ENCODE measurements at regions not wholly inside any gene's neighbourhood (a gene's known extent, or its start where the extent isn't known, plus 50 kb on each side); places are given as distances from the start of the nearest gene placed in this dataset.
"Not testable (repeated sequence)": the region's sequence is repeated elsewhere in the genome, so short reads cannot be mapped to it uniquely, and the experiment has no call there.

- H3K36me3 ChIP-seq (ENCODE audit: control insufficient read depth, insufficient read depth, low read length): no peaks in the 10 kb centered on the region
- no peaks in the 10 kb centered on the region for H3K9me3 ChIP-seq
- Mint-ChIP-seq H3K27me3 (ENCODE audit: insufficient read depth, unreplicated experiment) (peaks cover 6% of the 10 kb centered on the region), H3K4me3 (ENCODE audit: unreplicated experiment) (peak overlapping the region; percentile 73), H3K9me3 (ENCODE audit: unreplicated experiment) (no peaks in the 10 kb centered on the region), H3K27ac (ENCODE audit: unreplicated experiment) (peak overlapping the region; percentile 76), H3K4me1 (ENCODE audit: low read depth, unreplicated experiment) (peaks cover 13% of the 10 kb centered on the region), H3K36me3 (ENCODE audit: insufficient read depth, unreplicated experiment) (peaks cover 7% of the 10 kb centered on the region)
- peaks cover 12% of the 10 kb centered on the region; the same call in 1 of the 2 replicates for H3K4me1 ChIP-seq
- TSS peak; percentile 52 for BruUV-seq (replicated peaks)
- CTCF ChIA-PET: interaction anchor here (0.7 to 2.2 kb wide), 8 partner anchors 28 to 211 kb away, joined by 3 to 20 read pairs (median 4); no protein-coding TSS in a partner anchor
- POLR2A ChIA-PET: interaction anchor here (0.6 to 1.1 kb wide), 4 partner anchors 58 to 419 kb away, joined by 3 to 5 read pairs (median 4); partner anchors contain the start of gene USP22
- intact Hi-C loops (cut with micrococcal nuclease; ENCODE audit: unreplicated experiment): loop anchor here (1.0 to 5.0 kb wide), 2 partner anchors 85 to 189 kb away; no protein-coding TSS in a partner anchor
- TF ChIP-seq CTCF (IDR thresholded peaks at IDR 0.05; ENCODE audit: insufficient read depth in 1 of 2, low read depth in 1 of 2, low read length in 1 of 2, severe bottlenecking in 1 of 2, unreplicated experiment in 1 of 2): peak; percentile 42 to 86
- H3K27me3 ChIP-seq (replicated peaks; ENCODE audit: control insufficient read depth, insufficient read depth, low read length): no peaks in the 10 kb centered on the region
- H3K4me3 ChIP-seq (ENCODE audit: low read depth, low read length): peak overlapping the region; percentile 32
- DNase-seq: peak; percentile 96 to 97
Measured at GRCh38 chr17:20908313-20909267, 134.2 kb downstream of the USP22 start.

GRCh38 chr17:20914658-20915057 lies 128.2 kb downstream of the USP22 start:
- no peaks in the 10 kb centered on the region for H3K4me1 ChIP-seq
- intact Hi-C loops (cut with micrococcal nuclease; ENCODE audit: unreplicated experiment): no loop called here
- no peaks in the 10 kb centered on the region for H3K27me3 ChIP-seq (replicated peaks; ENCODE audit: control insufficient read depth, insufficient read depth, low read length)
- H3K9me3 Mint-ChIP-seq (ENCODE audit: unreplicated experiment): no peaks in the 10 kb centered on the region
- DNase-seq: no peak
- CTCF ChIA-PET: no interaction called here
- POLR2A ChIA-PET: no interaction called here
- no peaks in the 10 kb centered on the region for H3K9me3 ChIP-seq
- BruUV-seq (replicated peaks): no TSS peak
- H3K4me1 Mint-ChIP-seq (ENCODE audit: low read depth, unreplicated experiment): peaks cover 3% of the 10 kb centered on the region
- no peak for TF ChIP-seq CTCF (IDR thresholded peaks at IDR 0.05; ENCODE audit: insufficient read depth in 1 of 2, low read depth in 1 of 2, low read length in 1 of 2, severe bottlenecking in 1 of 2, unreplicated experiment in 1 of 2)
- H3K27me3 Mint-ChIP-seq (ENCODE audit: insufficient read depth, unreplicated experiment): peaks cover 4% of the 10 kb centered on the region
- no peak overlapping the region for H3K4me3 Mint-ChIP-seq (ENCODE audit: unreplicated experiment)
- no peak overlapping the region for H3K4me3 ChIP-seq (ENCODE audit: low read depth, low read length)
- no peaks in the 10 kb centered on the region for H3K36me3 ChIP-seq (ENCODE audit: control insufficient read depth, insufficient read depth, low read length)
- no peak overlapping the region for H3K27ac Mint-ChIP-seq (ENCODE audit: unreplicated experiment)
- H3K36me3 Mint-ChIP-seq (ENCODE audit: insufficient read depth, unreplicated experiment): no peaks in the 10 kb centered on the region

GRCh38 chr17:20916383-20916782 lies 126.4 kb downstream of the USP22 start:
- DNase-seq: no peak
- no peaks in the 10 kb centered on the region for H3K9me3 ChIP-seq
- no peaks in the 10 kb centered on the region for H3K36me3 ChIP-seq (ENCODE audit: control insufficient read depth, insufficient read depth, low read length)
- no peak overlapping the region for H3K27ac Mint-ChIP-seq (ENCODE audit: unreplicated experiment)
- H3K36me3 Mint-ChIP-seq (ENCODE audit: insufficient read depth, unreplicated experiment): no peaks in the 10 kb centered on the region
- no peaks in the 10 kb centered on the region for H3K9me3 Mint-ChIP-seq (ENCODE audit: unreplicated experiment)
- no peak overlapping the region for H3K4me3 Mint-ChIP-seq (ENCODE audit: unreplicated experiment)
- no peak overlapping the region for H3K4me3 ChIP-seq (ENCODE audit: low read depth, low read length)
- BruUV-seq (replicated peaks): no TSS peak
- no peaks in the 10 kb centered on the region for H3K4me1 Mint-ChIP-seq (ENCODE audit: low read depth, unreplicated experiment)
- no peaks in the 10 kb centered on the region for H3K27me3 ChIP-seq (replicated peaks; ENCODE audit: control insufficient read depth, insufficient read depth, low read length)
- peaks cover 7% of the 10 kb centered on the region for H3K27me3 Mint-ChIP-seq (ENCODE audit: insufficient read depth, unreplicated experiment)
- POLR2A ChIA-PET: no interaction called here
- no peaks in the 10 kb centered on the region for H3K4me1 ChIP-seq
- intact Hi-C loops (cut with micrococcal nuclease; ENCODE audit: unreplicated experiment): no loop called here
- no peak for TF ChIP-seq CTCF (IDR thresholded peaks at IDR 0.05; ENCODE audit: insufficient read depth in 1 of 2, low read depth in 1 of 2, low read length in 1 of 2, severe bottlenecking in 1 of 2, unreplicated experiment in 1 of 2)
- CTCF ChIA-PET: no interaction called here

- BruUV-seq (replicated peaks); H3K9me3 Mint-ChIP-seq (ENCODE audit: unreplicated experiment); H3K27me3 ChIP-seq (replicated peaks; ENCODE audit: control insufficient read depth, insufficient read depth, low read length); CTCF ChIA-PET; H3K4me3 ChIP-seq (ENCODE audit: low read depth, low read length); H3K27me3 Mint-ChIP-seq (ENCODE audit: insufficient read depth, unreplicated experiment); H3K36me3 ChIP-seq (ENCODE audit: control insufficient read depth, insufficient read depth, low read length); intact Hi-C loops (cut with micrococcal nuclease; ENCODE audit: unreplicated experiment); DNase-seq; H3K4me1 Mint-ChIP-seq (ENCODE audit: low read depth, unreplicated experiment); H3K9me3 ChIP-seq; H3K27ac Mint-ChIP-seq (ENCODE audit: unreplicated experiment); H3K4me3 Mint-ChIP-seq (ENCODE audit: unreplicated experiment); H3K36me3 Mint-ChIP-seq (ENCODE audit: insufficient read depth, unreplicated experiment); H3K4me1 ChIP-seq; POLR2A ChIA-PET: not testable (repeated sequence)
Measured at GRCh38 chr17:20917610-20918306, 125.1 kb downstream of the USP22 start.
